CD4-positive, alpha-beta T cell (primary cell): ENCODE measurements at regions not wholly inside any gene's neighbourhood (a gene's known extent, or its start where the extent isn't known, plus 50 kb on each side); places are given as distances from the start of the nearest gene placed in this dataset.

ENCODE experiments used
- ATAC-seq: fragments of 200-7000 bp; cut with Tn5 transposase; one replicate; pipeline ENCODE4 v1.10.0; 2022; ENCODE audit warnings: mild to moderate bottlenecking; ENCODE audit not compliant: poor library complexity
- CTCF ChIA-PET: fragments of 350-600 bp; sonication (Branson Sonifier 250); formaldehyde crosslinking; loops from one replicate; lab custom pipeline; 2021; ENCODE audit warnings: antibody characterized with exemption, inconsistent platforms; lab: Charles Lee
- POLR2A ChIA-PET: fragments of 350-600 bp; sonication (Branson Sonifier 250); formaldehyde crosslinking; loops from one replicate; lab custom pipeline; 2021; ENCODE audit warnings: antibody characterized with exemption, inconsistent platforms; lab: Charles Lee
- DNase-seq, 14 experiments: peaks; one replicate each; pipeline ENCODE4 v3.0.0-alpha.2; 2013 to 2020; ENCODE audit warnings: mixed read lengths in 2 of 14
- H3K27ac ChIP-seq, 2 donors: one replicate each; pipeline versions ENCODE4 v1.5.1 to v1.7.0; 2013; ENCODE audit warnings: low read length in 2 of 2, low read depth in 1 of 2, mild to moderate bottlenecking in 1 of 2
- H3K27me3 ChIP-seq, 2 experiments: 1 replicate in 1 of 2; 2 replicates in 1 of 2; pipeline versions ENCODE4 v1.6.1 to v1.7.0; 2013; ENCODE audit warnings: low read length in 2 of 2, control low read depth in 1 of 2, mild to moderate bottlenecking in 1 of 2, moderate library complexity in 1 of 2; ENCODE audit not compliant: insufficient read depth in 2 of 2, control insufficient read depth in 1 of 2
- H3K36me3 ChIP-seq: one replicate; pipeline ENCODE4 v1.6.1; 2013; ENCODE audit warnings: low read length, control low read depth; ENCODE audit not compliant: insufficient read depth
- H3K4me1 ChIP-seq: one replicate; pipeline ENCODE4 v1.6.1; 2013; ENCODE audit warnings: low read length, control low read depth; ENCODE audit not compliant: insufficient read depth
- H3K4me3 ChIP-seq: one replicate; pipeline ENCODE4 v1.5.1; 2013; ENCODE audit warnings: mild to moderate bottlenecking, low read length, moderate library complexity
- H3K9me3 ChIP-seq, 2 experiments: 1 replicate in 1 of 2; 2 replicates in 1 of 2; pipeline versions ENCODE4 v1.6.1 to v1.7.0; 2013; ENCODE audit warnings: low read length in 2 of 2, mild to moderate bottlenecking in 2 of 2, control low read depth in 1 of 2, moderate library complexity in 1 of 2; ENCODE audit not compliant: control insufficient read depth in 1 of 2, insufficient read depth in 1 of 2
- H3K27ac Mint-ChIP-seq: one replicate; pipeline ENCODE4 v1.8.0; 2020; ENCODE audit warnings: mixed read lengths
- H3K27me3 Mint-ChIP-seq: one replicate; pipeline ENCODE4 v1.8.0; 2021; ENCODE audit warnings: mixed read lengths
- H3K36me3 Mint-ChIP-seq: one replicate; pipeline ENCODE4 v1.8.0; 2021; ENCODE audit warnings: low read depth, mixed read lengths
- H3K4me1 Mint-ChIP-seq: one replicate; pipeline ENCODE4 v1.8.0; 2021; ENCODE audit warnings: low read depth, mixed read lengths
- H3K4me3 Mint-ChIP-seq: one replicate; pipeline ENCODE4 v1.8.0; 2020; ENCODE audit warnings: mild to moderate bottlenecking, mixed read lengths
- H3K9me3 Mint-ChIP-seq: one replicate; pipeline ENCODE4 v1.8.0; 2020; ENCODE audit warnings: mixed read lengths
- intact Hi-C, 2 experiments: fragments of 100-400 bp; cut with DNase I in 1 of 2; cut with micrococcal nuclease in 1 of 2; formaldehyde crosslinking; loops; one replicate each; pipeline versions ENCODE4 v1.15.1 to v1.9.0; 2023 to 2025; cut with DNase I, micrococcal nuclease
- TF ChIP-seq, protein P1 (sequence below): fragments of 200-600 bp; IDR thresholded peaks from one replicate; pipeline ENCODE4 v1.8.0; 2022; ENCODE audit warnings: antibody characterized with exemption, mild to moderate bottlenecking

DNA sequence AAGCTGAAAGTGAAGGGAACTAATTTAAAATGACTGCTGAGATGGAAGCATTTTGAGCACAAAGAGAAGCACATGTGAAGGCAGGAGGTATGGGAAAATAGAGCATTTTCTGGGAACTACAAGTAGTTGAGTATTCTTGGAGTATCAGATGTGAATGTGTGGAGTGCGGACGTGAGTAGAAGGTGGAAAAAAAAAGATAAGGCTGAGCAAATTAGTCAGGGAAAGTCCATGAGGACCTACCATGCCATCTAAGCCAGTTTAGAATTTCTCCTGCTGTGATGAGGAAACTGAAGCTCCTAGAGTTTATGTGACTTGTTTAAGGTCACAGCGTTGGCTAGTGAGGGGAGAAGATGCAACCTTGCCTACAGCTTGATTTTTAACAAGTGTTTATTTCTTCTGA is 578.1 kb upstream of the MIR17HG start:
- Histone ChIP-seq H3K9me3 (peaks cover 0 to 4% of the 10 kb centered on the region in 2 experiments), H3K4me3 (no peak overlapping the region), H3K27ac (no peak overlapping the region), H3K27me3 (no peaks in the 10 kb centered on the region), H3K36me3 (no peaks in the 10 kb centered on the region), H3K4me1 (no peaks in the 10 kb centered on the region)
- TF ChIP-seq, protein P1, sequence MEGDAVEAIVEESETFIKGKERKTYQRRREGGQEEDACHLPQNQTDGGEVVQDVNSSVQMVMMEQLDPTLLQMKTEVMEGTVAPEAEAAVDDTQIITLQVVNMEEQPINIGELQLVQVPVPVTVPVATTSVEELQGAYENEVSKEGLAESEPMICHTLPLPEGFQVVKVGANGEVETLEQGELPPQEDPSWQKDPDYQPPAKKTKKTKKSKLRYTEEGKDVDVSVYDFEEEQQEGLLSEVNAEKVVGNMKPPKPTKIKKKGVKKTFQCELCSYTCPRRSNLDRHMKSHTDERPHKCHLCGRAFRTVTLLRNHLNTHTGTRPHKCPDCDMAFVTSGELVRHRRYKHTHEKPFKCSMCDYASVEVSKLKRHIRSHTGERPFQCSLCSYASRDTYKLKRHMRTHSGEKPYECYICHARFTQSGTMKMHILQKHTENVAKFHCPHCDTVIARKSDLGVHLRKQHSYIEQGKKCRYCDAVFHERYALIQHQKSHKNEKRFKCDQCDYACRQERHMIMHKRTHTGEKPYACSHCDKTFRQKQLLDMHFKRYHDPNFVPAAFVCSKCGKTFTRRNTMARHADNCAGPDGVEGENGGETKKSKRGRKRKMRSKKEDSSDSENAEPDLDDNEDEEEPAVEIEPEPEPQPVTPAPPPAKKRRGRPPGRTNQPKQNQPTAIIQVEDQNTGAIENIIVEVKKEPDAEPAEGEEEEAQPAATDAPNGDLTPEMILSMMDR, result no peak
- no peak for DNase-seq
- Mint-ChIP-seq H3K4me3 (no peak overlapping the region), H3K36me3 (no peaks in the 10 kb centered on the region), H3K27me3 (no peaks in the 10 kb centered on the region), H3K4me1 (no peaks in the 10 kb centered on the region), H3K27ac (no peak overlapping the region), H3K9me3 (peaks cover 12% of the 10 kb centered on the region)
- intact Hi-C loops, result no loop called here
- ChIA-PET POLR2A (no interaction called here), CTCF (no interaction called here)
- no peak for ATAC-seq

DNA sequence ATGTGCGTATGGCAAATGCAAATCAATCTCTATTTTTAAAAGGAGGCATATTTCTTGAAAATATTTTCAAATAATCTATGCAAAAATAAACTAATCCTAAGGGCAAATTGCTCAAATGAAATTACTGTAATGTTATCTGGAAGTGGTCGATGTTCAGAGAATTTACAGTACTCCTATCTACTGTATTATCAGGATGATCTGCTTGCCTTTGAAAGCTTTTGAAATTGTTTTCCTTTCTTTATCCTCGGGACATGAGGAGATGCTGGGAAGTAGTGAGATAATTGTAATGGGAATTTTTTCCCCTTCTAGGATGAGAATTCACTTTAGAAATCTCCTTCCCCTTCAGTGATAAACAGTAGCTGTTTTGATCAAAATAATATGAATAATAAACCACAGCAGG is 577.2 kb upstream of the MIR17HG start:
- CTCF ChIA-PET, result no interaction called here
- ATAC-seq, result no peak

DNA sequence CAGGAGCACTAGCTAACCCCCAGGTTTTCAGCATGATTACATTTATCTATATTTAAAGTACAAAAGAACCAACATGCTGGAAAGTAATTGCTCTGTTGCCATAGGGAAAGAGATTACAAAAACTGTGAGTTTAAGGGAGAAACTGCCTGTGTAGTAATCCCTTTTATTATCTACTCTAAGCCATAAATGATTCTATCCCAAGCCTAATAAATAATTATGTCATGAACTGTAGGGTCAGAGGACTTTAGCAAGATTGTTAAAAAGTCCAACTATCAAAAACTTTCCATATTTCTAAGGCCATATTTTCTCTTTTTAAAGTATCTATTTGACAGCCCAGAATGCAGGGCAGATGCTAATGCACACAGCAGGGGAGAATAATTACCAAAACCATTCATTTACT is 573.8 kb upstream of the MIR17HG start:
- H3K27me3 ChIP-seq, result no peaks in the 10 kb centered on the region
- no peak overlapping the region for H3K27ac ChIP-seq
- H3K4me3 ChIP-seq, result no peak overlapping the region
- CTCF ChIA-PET, result no interaction called here
- H3K36me3 ChIP-seq, result no peaks in the 10 kb centered on the region
- no peak overlapping the region for H3K27ac Mint-ChIP-seq
- H3K4me1 Mint-ChIP-seq, result no peaks in the 10 kb centered on the region
- no peaks in the 10 kb centered on the region for H3K27me3 Mint-ChIP-seq
- ATAC-seq (no peak), DNase-seq (no peak)
- H3K4me1 ChIP-seq, result no peaks in the 10 kb centered on the region
- intact Hi-C loops, result no loop called here
- H3K9me3 Mint-ChIP-seq, result peaks cover 9% of the 10 kb centered on the region
- POLR2A ChIA-PET, result no interaction called here
- no peaks in the 10 kb centered on the region for H3K36me3 Mint-ChIP-seq
- no peak overlapping the region for H3K4me3 Mint-ChIP-seq
- TF ChIP-seq, protein P1, result no peak
- peaks cover 0 to 4% of the 10 kb centered on the region in 2 experiments for H3K9me3 ChIP-seq

More for the DNA sequence above, 577.2 kb upstream of the MIR17HG start:
- no peaks in the 10 kb centered on the region for H3K4me1 Mint-ChIP-seq
- no peak overlapping the region for H3K27ac Mint-ChIP-seq
- no peak for DNase-seq
- H3K36me3 Mint-ChIP-seq, result no peaks in the 10 kb centered on the region
- H3K9me3 Mint-ChIP-seq, result peaks cover 12% of the 10 kb centered on the region
- Histone ChIP-seq H3K9me3 (peaks cover 0 to 4% of the 10 kb centered on the region in 2 experiments), H3K27ac (no peak overlapping the region), H3K4me3 (no peak overlapping the region), H3K27me3 (no peaks in the 10 kb centered on the region), H3K36me3 (no peaks in the 10 kb centered on the region), H3K4me1 (no peaks in the 10 kb centered on the region)
- TF ChIP-seq, protein P1, result no peak
- H3K4me3 Mint-ChIP-seq, result no peak overlapping the region
- no peaks in the 10 kb centered on the region for H3K27me3 Mint-ChIP-seq
- POLR2A ChIA-PET, result no interaction called here
- intact Hi-C loops, result no loop called here
